Activated CD4-positive, alpha-beta memory T cell treated with anti-CD3 and anti-CD28 coated beads, Interleukin-2, amount 10 ng/mL, durations not matched to agents 7 days and 5 days (primary cell): ENCODE measurements at regions not wholly inside any gene's neighbourhood (a gene's known extent, or its start where the extent isn't known, plus 50 kb on each side); places are given as distances from the start of the nearest gene placed in this dataset.

Experiments used
- CTCF ChIA-PET: fragments of 350-600 bp; sonication (Branson Sonifier 250); formaldehyde crosslinking; loops from one replicate; lab custom pipeline; 2021; ENCODE audit warnings: antibody characterized with exemption, inconsistent platforms; lab: Charles Lee
- POLR2A ChIA-PET: fragments of 350-600 bp; sonication (Branson Sonifier 250); formaldehyde crosslinking; loops from one replicate; lab custom pipeline; 2021; ENCODE audit warnings: antibody characterized with exemption; lab: Charles Lee
- DNase-seq: peaks from one replicate; pipeline ENCODE4 v3.0.0-alpha.2; 2020
- H3K27ac Mint-ChIP-seq: one replicate; pipeline ENCODE4 v1.8.0; 2021; ENCODE audit warnings: mild to moderate bottlenecking, mixed read lengths
- H3K27me3 Mint-ChIP-seq: one replicate; pipeline ENCODE4 v1.8.0; 2021; ENCODE audit warnings: mixed read lengths
- H3K36me3 Mint-ChIP-seq: one replicate; pipeline ENCODE4 v1.8.0; 2021; ENCODE audit warnings: low read depth, mixed read lengths
- H3K4me1 Mint-ChIP-seq: one replicate; pipeline ENCODE4 v1.8.0; 2021; ENCODE audit warnings: mixed read lengths
- H3K4me3 Mint-ChIP-seq: one replicate; pipeline ENCODE4 v1.8.0; 2021; ENCODE audit warnings: mild to moderate bottlenecking, mixed read lengths
- H3K9me3 Mint-ChIP-seq: one replicate; pipeline ENCODE4 v1.8.0; 2021; ENCODE audit warnings: mixed read lengths

- CTCF ChIA-PET: no interaction called here
- H3K9me3 Mint-ChIP-seq: no peaks in the 10 kb centered on the region
Measured at GRCh38 chr1:56032096-56032676, 547.2 kb downstream of the PLPP3 start.

GRCh38 chr1:56031001-56031400, 548.4 kb downstream of the PLPP3 start:
- H3K9me3 Mint-ChIP-seq: no peaks in the 10 kb centered on the region
- H3K4me3 Mint-ChIP-seq: no peak overlapping the region
- CTCF ChIA-PET: no interaction called here
- H3K27ac Mint-ChIP-seq: no peak overlapping the region
- DNase-seq: no peak
- no peaks in the 10 kb centered on the region for H3K36me3 Mint-ChIP-seq
- POLR2A ChIA-PET: no interaction called here
- no peaks in the 10 kb centered on the region for H3K27me3 Mint-ChIP-seq
- H3K4me1 Mint-ChIP-seq: no peaks in the 10 kb centered on the region

More at GRCh38 chr1:56032096-56032676, 547.2 kb downstream of the PLPP3 start:
- DNase-seq: no peak
- POLR2A ChIA-PET: no interaction called here
- Mint-ChIP-seq H3K36me3 (no peaks in the 10 kb centered on the region), H3K4me3 (no peak overlapping the region), H3K27ac (no peak overlapping the region), H3K27me3 (no peaks in the 10 kb centered on the region), H3K4me1 (no peaks in the 10 kb centered on the region)

- no peaks in the 10 kb centered on the region for H3K27me3 Mint-ChIP-seq
- ChIA-PET POLR2A (no interaction called here), CTCF (no interaction called here)
Measured at GRCh38 chr1:56029319-56030003, 549.9 kb downstream of the PLPP3 start.

GRCh38 chr1:56028911-56029310, 550.5 kb downstream of the PLPP3 start:
- H3K27ac Mint-ChIP-seq: no peak overlapping the region
- no peaks in the 10 kb centered on the region for H3K4me1 Mint-ChIP-seq
- no peaks in the 10 kb centered on the region for H3K36me3 Mint-ChIP-seq
- ChIA-PET POLR2A (no interaction called here), CTCF (no interaction called here)
- no peak overlapping the region for H3K4me3 Mint-ChIP-seq
- H3K27me3 Mint-ChIP-seq: no peaks in the 10 kb centered on the region
- H3K9me3 Mint-ChIP-seq: no peaks in the 10 kb centered on the region
- no peak for DNase-seq

More at GRCh38 chr1:56029319-56030003, 549.9 kb downstream of the PLPP3 start:
- H3K4me3 Mint-ChIP-seq: no peak overlapping the region
- H3K36me3 Mint-ChIP-seq: no peaks in the 10 kb centered on the region
- no peaks in the 10 kb centered on the region for H3K9me3 Mint-ChIP-seq
- no peak overlapping the region for H3K27ac Mint-ChIP-seq
- no peak for DNase-seq
- H3K4me1 Mint-ChIP-seq: no peaks in the 10 kb centered on the region

GRCh38 chr1:56028244-56028643, 551.1 kb downstream of the PLPP3 start:
- POLR2A ChIA-PET: no interaction called here
- no peak overlapping the region for H3K27ac Mint-ChIP-seq
- no peak for DNase-seq
- H3K36me3 Mint-ChIP-seq: no peaks in the 10 kb centered on the region
- no peaks in the 10 kb centered on the region for H3K9me3 Mint-ChIP-seq
- no peak overlapping the region for H3K4me3 Mint-ChIP-seq
- no peaks in the 10 kb centered on the region for H3K27me3 Mint-ChIP-seq
- H3K4me1 Mint-ChIP-seq: no peaks in the 10 kb centered on the region
- CTCF ChIA-PET: no interaction called here

GRCh38 chr1:56025942-56026341, 553.4 kb downstream of the PLPP3 start:
- Mint-ChIP-seq H3K4me3 (no peak overlapping the region), H3K27me3 (no peaks in the 10 kb centered on the region), H3K27ac (no peak overlapping the region), H3K4me1 (no peaks in the 10 kb centered on the region), H3K9me3 (peaks cover 6% of the 10 kb centered on the region), H3K36me3 (no peaks in the 10 kb centered on the region)
- DNase-seq: no peak
- POLR2A ChIA-PET: no interaction called here
- CTCF ChIA-PET: no interaction called here

- DNase-seq: no peak
- no peaks in the 10 kb centered on the region for H3K4me1 Mint-ChIP-seq
- H3K9me3 Mint-ChIP-seq: peaks cover 6% of the 10 kb centered on the region
- H3K27ac Mint-ChIP-seq: no peak overlapping the region
- no peaks in the 10 kb centered on the region for H3K36me3 Mint-ChIP-seq
- no peak overlapping the region for H3K4me3 Mint-ChIP-seq
- ChIA-PET CTCF (no interaction called here), POLR2A (no interaction called here)
- H3K27me3 Mint-ChIP-seq: no peaks in the 10 kb centered on the region
Measured at GRCh38 chr1:56024155-56024554, 555.2 kb downstream of the PLPP3 start.

GRCh38 chr1:56019922-56020321, 559.4 kb downstream of the PLPP3 start:
- POLR2A ChIA-PET: no interaction called here
- CTCF ChIA-PET: interaction anchor here (1.0 kb wide), 1 partner anchor 1075 kb away, joined by 3 read pairs; no protein-coding TSS in a partner anchor
- H3K27me3 Mint-ChIP-seq: no peaks in the 10 kb centered on the region
- no peaks in the 10 kb centered on the region for H3K4me1 Mint-ChIP-seq
- H3K9me3 Mint-ChIP-seq: peaks cover 6% of the 10 kb centered on the region
- H3K27ac Mint-ChIP-seq: no peak overlapping the region
- no peak for DNase-seq
- no peak overlapping the region for H3K4me3 Mint-ChIP-seq
- H3K36me3 Mint-ChIP-seq: no peaks in the 10 kb centered on the region

GRCh38 chr1:56019472-56019871, 559.9 kb downstream of the PLPP3 start:
- POLR2A ChIA-PET: no interaction called here
- Mint-ChIP-seq H3K27ac (no peak overlapping the region), H3K36me3 (no peaks in the 10 kb centered on the region), H3K4me3 (no peak overlapping the region), H3K4me1 (no peaks in the 10 kb centered on the region), H3K9me3 (peaks cover 6% of the 10 kb centered on the region), H3K27me3 (no peaks in the 10 kb centered on the region)
- CTCF ChIA-PET: interaction anchor here (1.0 kb wide), 1 partner anchor 1074 kb away, joined by 3 read pairs; no protein-coding TSS in a partner anchor
- DNase-seq: no peak

GRCh38 chr1:56017336-56017735, 562.0 kb downstream of the PLPP3 start:
- Mint-ChIP-seq H3K4me1 (no peaks in the 10 kb centered on the region), H3K36me3 (no peaks in the 10 kb centered on the region), H3K27me3 (no peaks in the 10 kb centered on the region), H3K9me3 (no peaks in the 10 kb centered on the region), H3K4me3 (no peak overlapping the region), H3K27ac (no peak overlapping the region)
- POLR2A ChIA-PET: no interaction called here
- CTCF ChIA-PET: no interaction called here
- no peak for DNase-seq

- H3K9me3 Mint-ChIP-seq: peaks cover 3% of the 10 kb centered on the region
- H3K27ac Mint-ChIP-seq: no peak overlapping the region
- H3K4me3 Mint-ChIP-seq: no peak overlapping the region
- H3K36me3 Mint-ChIP-seq: no peaks in the 10 kb centered on the region
- ChIA-PET CTCF (no interaction called here), POLR2A (no interaction called here)
- no peaks in the 10 kb centered on the region for H3K27me3 Mint-ChIP-seq
- H3K4me1 Mint-ChIP-seq: no peaks in the 10 kb centered on the region
- no peak for DNase-seq
Measured at GRCh38 chr1:56003846-56004245, 575.5 kb downstream of the PLPP3 start.

GRCh38 chr1:56002231-56002630, 577.1 kb downstream of the PLPP3 start:
- ChIA-PET POLR2A (no interaction called here), CTCF (no interaction called here)
- H3K36me3 Mint-ChIP-seq: no peaks in the 10 kb centered on the region
- no peak for DNase-seq
- no peaks in the 10 kb centered on the region for H3K27me3 Mint-ChIP-seq
- peaks cover 2% of the 10 kb centered on the region for H3K9me3 Mint-ChIP-seq
- H3K27ac Mint-ChIP-seq: no peak overlapping the region
- H3K4me3 Mint-ChIP-seq: no peak overlapping the region
- H3K4me1 Mint-ChIP-seq: no peaks in the 10 kb centered on the region

GRCh38 chr1:56000424-56000823, 578.9 kb downstream of the PLPP3 start:
- POLR2A ChIA-PET: no interaction called here
- no peaks in the 10 kb centered on the region for H3K4me1 Mint-ChIP-seq
- H3K4me3 Mint-ChIP-seq: no peak overlapping the region
- CTCF ChIA-PET: no interaction called here
- no peak overlapping the region for H3K27ac Mint-ChIP-seq
- no peaks in the 10 kb centered on the region for H3K27me3 Mint-ChIP-seq
- DNase-seq: no peak
- H3K36me3 Mint-ChIP-seq: no peaks in the 10 kb centered on the region
- no peaks in the 10 kb centered on the region for H3K9me3 Mint-ChIP-seq

- Mint-ChIP-seq H3K4me1 (no peaks in the 10 kb centered on the region), H3K27me3 (no peaks in the 10 kb centered on the region), H3K4me3 (no peak overlapping the region), H3K27ac (no peak overlapping the region), H3K9me3 (peaks cover 5% of the 10 kb centered on the region), H3K36me3 (no peaks in the 10 kb centered on the region)
- DNase-seq: no peak
- ChIA-PET POLR2A (no interaction called here), CTCF (no interaction called here)
Measured at GRCh38 chr1:55997536-55997935, 581.8 kb downstream of the PLPP3 start.
